H9 (cell line): ENCODE measurements at regions not wholly inside any gene's neighbourhood (a gene's known extent, or its start where the extent isn't known, plus 50 kb on each side); places are given as distances from the start of the nearest gene placed in this dataset.

Source experiments
- DNase-seq: peaks from one replicate; pipeline ENCODE4 v3.0.0-alpha.2; 2017
- H2AFZ ChIP-seq: one replicate; pipeline ENCODE4 v1.6.1; 2013; ENCODE audit warnings: mild to moderate bottlenecking, low read length, control low read depth, moderate library complexity
- H2AK5ac ChIP-seq: 2 replicates; pipeline ENCODE4 v1.6.1; 2013; ENCODE audit warnings: low read length, control low read depth, mixed read lengths; ENCODE audit not compliant: insufficient read length
- H2BK120ac ChIP-seq: one replicate; pipeline ENCODE4 v1.6.1; 2013; ENCODE audit warnings: low read depth, mild to moderate bottlenecking, low read length, control low read depth, inconsistent platforms; ENCODE audit not compliant: poor library complexity, severe bottlenecking
- H2BK12ac ChIP-seq: 2 replicates; pipeline ENCODE4 v1.6.1; 2013; ENCODE audit warnings: low read length, control low read depth, mixed read lengths, low read depth; ENCODE audit not compliant: insufficient read length
- H2BK15ac ChIP-seq: 2 replicates; pipeline ENCODE4 v1.6.1; 2013; ENCODE audit warnings: low read depth, low read length, control low read depth
- H2BK20ac ChIP-seq: one replicate; pipeline ENCODE4 v1.6.1; 2013; ENCODE audit warnings: low read depth, mild to moderate bottlenecking, low read length, control low read depth, inconsistent platforms; ENCODE audit not compliant: poor library complexity, severe bottlenecking
- H2BK5ac ChIP-seq: 2 replicates; pipeline ENCODE4 v1.6.1; 2013; ENCODE audit warnings: low read length, control low read depth, mixed read lengths; ENCODE audit not compliant: insufficient read length
- H3K14ac ChIP-seq: 2 replicates; pipeline ENCODE4 v1.6.1; 2013; ENCODE audit warnings: low read length, control low read depth; ENCODE audit not compliant: insufficient read depth
- H3K18ac ChIP-seq: 2 replicates; pipeline ENCODE4 v1.6.1; 2013; ENCODE audit warnings: low read depth, mild to moderate bottlenecking, mixed read lengths, low read length, control low read depth; ENCODE audit not compliant: insufficient read length
- H3K23ac ChIP-seq: 2 replicates; pipeline ENCODE4 v1.6.1; 2013; ENCODE audit warnings: low read length, control low read depth, mixed read lengths, low read depth; ENCODE audit not compliant: insufficient read length
- H3K23me2 ChIP-seq: 2 replicates; pipeline ENCODE4 v1.6.1; 2013; ENCODE audit warnings: low read depth, mild to moderate bottlenecking, mixed read lengths, low read length, control low read depth; ENCODE audit not compliant: insufficient read length, poor library complexity, severe bottlenecking
- H3K27ac ChIP-seq: 2 replicates; pipeline ENCODE4 v1.5.1; 2013; ENCODE audit warnings: low read length, control low read depth, mixed read lengths, low read depth; ENCODE audit not compliant: insufficient read length
- H3K27me3 ChIP-seq: 2 replicates; pipeline ENCODE4 v1.6.1; 2013; ENCODE audit warnings: low read length, control low read depth, inconsistent platforms; ENCODE audit not compliant: insufficient read depth
- H3K4ac ChIP-seq: 2 replicates; pipeline ENCODE4 v1.6.1; 2013; ENCODE audit warnings: low read depth, mild to moderate bottlenecking, control low read depth, inconsistent platforms, low read length, moderate library complexity
- H3K4me1 ChIP-seq: 2 replicates; pipeline ENCODE4 v1.6.1; 2013; ENCODE audit warnings: low read length, control low read depth, inconsistent platforms; ENCODE audit not compliant: insufficient read depth
- H3K4me2 ChIP-seq: 2 replicates; pipeline ENCODE4 v1.6.1; 2013; ENCODE audit warnings: low read length, control low read depth, mixed read lengths; ENCODE audit not compliant: insufficient read length, insufficient read depth
- H3K56ac ChIP-seq: 2 replicates; pipeline ENCODE4 v1.6.1; 2013; ENCODE audit warnings: low read depth, mild to moderate bottlenecking, mixed read lengths, low read length, control low read depth; ENCODE audit not compliant: insufficient read length
- H3K79me1 ChIP-seq: 2 replicates; pipeline ENCODE4 v1.6.1; 2013; ENCODE audit warnings: low read depth, mild to moderate bottlenecking, moderate library complexity, low read length, control low read depth, inconsistent platforms; ENCODE audit not compliant: insufficient read depth, poor library complexity, severe bottlenecking
- H3K79me2 ChIP-seq: 2 replicates; pipeline ENCODE4 v1.6.1; 2013; ENCODE audit warnings: low read length, control low read depth, inconsistent platforms; ENCODE audit not compliant: insufficient read depth
- H3K9ac ChIP-seq: 2 replicates; pipeline ENCODE4 v1.6.1; 2013; ENCODE audit warnings: low read length, control low read depth, mixed read lengths; ENCODE audit not compliant: insufficient read length; ENCODE audit errors: extremely low read depth
- H3K9me3 ChIP-seq: one replicate; pipeline ENCODE4 v1.6.1; 2013; ENCODE audit warnings: low read depth, low read length, inconsistent platforms; ENCODE audit not compliant: control insufficient read depth
- H3T11ph ChIP-seq: one replicate; pipeline ENCODE4 v1.6.1; 2013; ENCODE audit warnings: mild to moderate bottlenecking, low read length, control low read depth, inconsistent platforms
- H4K20me1 ChIP-seq: one replicate; pipeline ENCODE4 v1.6.1; 2013; ENCODE audit not compliant: control insufficient read depth, insufficient read length, insufficient read depth
- H4K5ac ChIP-seq: 2 replicates; pipeline ENCODE4 v1.6.1; 2013; ENCODE audit warnings: low read depth, mild to moderate bottlenecking, mixed read lengths, low read length, control low read depth; ENCODE audit not compliant: insufficient read length
- H4K8ac ChIP-seq: replicated peaks from 2 replicates; pipeline ENCODE4 v1.6.1; 2013; ENCODE audit warnings: low read length, control low read depth, mixed read lengths, low read depth; ENCODE audit not compliant: insufficient read length
- H4K91ac ChIP-seq: 2 replicates; pipeline ENCODE4 v1.6.1; 2013; ENCODE audit warnings: low read depth, mild to moderate bottlenecking, moderate library complexity, mixed read lengths, low read length, control low read depth; ENCODE audit not compliant: insufficient read length
- H3K27ac Mint-ChIP-seq, 3 experiments: 2 replicates in 2 of 3; 3 replicates in 1 of 3; pipeline ENCODE4 v1.8.0; 2020 to 2021; ENCODE audit warnings: mixed read lengths in 3 of 3, mild to moderate bottlenecking in 1 of 3, moderate library complexity in 1 of 3
- H3K27me3 Mint-ChIP-seq: 2 replicates; pipeline ENCODE4 v1.8.0; 2021; ENCODE audit warnings: low read depth, mild to moderate bottlenecking, moderate library complexity, mixed read lengths
- H3K36me3 Mint-ChIP-seq, 3 experiments: 2 replicates in 2 of 3; 3 replicates in 1 of 3; pipeline ENCODE4 v1.8.0; 2020 to 2021; ENCODE audit warnings: low read depth in 3 of 3, mixed read lengths in 3 of 3; ENCODE audit not compliant: insufficient read depth in 1 of 3
- H3K4me1 Mint-ChIP-seq, 2 experiments: 2 replicates each; pipeline ENCODE4 v1.8.0; 2020; ENCODE audit warnings: mixed read lengths in 2 of 2
- H3K4me3 Mint-ChIP-seq, 2 experiments: 2 replicates in 1 of 2; 3 replicates in 1 of 2; pipeline ENCODE4 v1.8.0; 2020 to 2021; ENCODE audit warnings: mild to moderate bottlenecking in 2 of 2, mixed read lengths in 2 of 2, moderate library complexity in 1 of 2
- H3K9me3 Mint-ChIP-seq, 2 experiments: 2 replicates in 1 of 2; 3 replicates in 1 of 2; pipeline ENCODE4 v1.8.0; 2020; ENCODE audit warnings: mild to moderate bottlenecking in 2 of 2, mixed read lengths in 2 of 2, moderate library complexity in 1 of 2
- WGBS: extraction: QIAGEN DNeasy Blood & Tissue Kit; methylation state at CpG from one replicate; pipeline ENCODE4 v1.1.7; 2013; ENCODE audit warnings: missing lambda C conversion rate, low lambda C conversion rate, mixed read lengths; ENCODE audit not compliant: insufficient read length; ENCODE audit errors: extremely low coverage; 5-methylcytosine and 5-hydroxymethylcytosine counted together
- TF ChIP-seq, protein P1 (sequence below): fragments of 200-600 bp; sonication (generic); conservative IDR thresholded peaks from 3 replicates; pipeline ENCODE4 v1.8.0; 2021; ENCODE audit warnings: antibody characterized with exemption, mild to moderate bottlenecking

DNA sequence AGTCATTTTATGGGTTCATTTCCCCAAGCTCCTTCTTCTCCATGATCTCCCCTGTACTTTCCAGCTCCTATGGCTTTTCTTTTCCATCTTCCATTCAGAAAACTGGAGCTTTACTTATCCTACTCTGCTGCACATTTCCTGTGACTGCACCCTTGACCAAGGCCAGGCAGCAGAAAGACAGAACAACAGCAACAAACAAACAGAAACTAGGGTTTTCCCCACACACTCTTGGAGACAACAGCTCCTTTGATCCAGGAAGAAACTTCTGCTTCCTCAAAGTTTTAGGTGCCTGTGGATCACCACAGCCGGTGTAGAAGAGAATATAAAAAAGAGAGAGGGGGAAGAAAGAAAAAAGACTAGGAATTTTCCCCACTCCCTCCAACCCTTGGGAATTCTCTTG lies 342.3 kb upstream of the CFAP20DC start:
- no CpG with 5 or more reads among the region's 1 CpG for WGBS
- Histone ChIP-seq H3K56ac (no peak overlapping the region), H2BK20ac (no peak overlapping the region), H3K79me2 (no peaks in the 10 kb centered on the region), H3K9ac (no peak overlapping the region), H4K91ac (no peak overlapping the region), H3K27ac (no peak overlapping the region), H3K18ac (no peak overlapping the region), H2AFZ (no peak overlapping the region), H2BK12ac (no peak overlapping the region), H3K79me1 (no peaks in the 10 kb centered on the region), H2BK15ac (no peak overlapping the region), H3K4me2 (no peak overlapping the region), H4K5ac (no peak overlapping the region), H3K9me3 (no peaks in the 10 kb centered on the region), H3K27me3 (no peaks in the 10 kb centered on the region), H4K8ac (no peak overlapping the region), H3K14ac (no peak overlapping the region), H3K4me1 (no peaks in the 10 kb centered on the region), H2BK5ac (no peak overlapping the region), H3K23me2 (no peaks in the 10 kb centered on the region), H2AK5ac (no peak overlapping the region), H2BK120ac (no peak overlapping the region), H3K4ac (no peak overlapping the region), H3T11ph (no peak overlapping the region), H4K20me1 (no peaks in the 10 kb centered on the region), H3K23ac (no peak overlapping the region)
- TF ChIP-seq, protein P1, sequence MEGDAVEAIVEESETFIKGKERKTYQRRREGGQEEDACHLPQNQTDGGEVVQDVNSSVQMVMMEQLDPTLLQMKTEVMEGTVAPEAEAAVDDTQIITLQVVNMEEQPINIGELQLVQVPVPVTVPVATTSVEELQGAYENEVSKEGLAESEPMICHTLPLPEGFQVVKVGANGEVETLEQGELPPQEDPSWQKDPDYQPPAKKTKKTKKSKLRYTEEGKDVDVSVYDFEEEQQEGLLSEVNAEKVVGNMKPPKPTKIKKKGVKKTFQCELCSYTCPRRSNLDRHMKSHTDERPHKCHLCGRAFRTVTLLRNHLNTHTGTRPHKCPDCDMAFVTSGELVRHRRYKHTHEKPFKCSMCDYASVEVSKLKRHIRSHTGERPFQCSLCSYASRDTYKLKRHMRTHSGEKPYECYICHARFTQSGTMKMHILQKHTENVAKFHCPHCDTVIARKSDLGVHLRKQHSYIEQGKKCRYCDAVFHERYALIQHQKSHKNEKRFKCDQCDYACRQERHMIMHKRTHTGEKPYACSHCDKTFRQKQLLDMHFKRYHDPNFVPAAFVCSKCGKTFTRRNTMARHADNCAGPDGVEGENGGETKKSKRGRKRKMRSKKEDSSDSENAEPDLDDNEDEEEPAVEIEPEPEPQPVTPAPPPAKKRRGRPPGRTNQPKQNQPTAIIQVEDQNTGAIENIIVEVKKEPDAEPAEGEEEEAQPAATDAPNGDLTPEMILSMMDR: no peak
- Mint-ChIP-seq H3K27ac (no peak overlapping the region), H3K4me3 (no peak overlapping the region), H3K9me3 (peaks cover 9 to 12% of the 10 kb centered on the region in 2 experiments), H3K27me3 (peaks cover 12% of the 10 kb centered on the region), H3K36me3 (peaks cover 3 to 6% (median 3%) of the 10 kb centered on the region in 3 experiments; a peak in 4 of 7 replicates), H3K4me1 (no peaks in the 10 kb centered on the region)
- no peak for DNase-seq
